HEK293T (cell line): ENCODE measurements at regions not wholly inside any gene's neighbourhood (a gene's known extent, or its start where the extent isn't known, plus 50 kb on each side); places are given as distances from the start of the nearest gene placed in this dataset.

Experiments
- CTBP1 ChIP-seq: fragments of 450-650 bp; IDR thresholded peaks from 2 replicates; pipeline ENCODE4 v1.6.1; 2016; ENCODE audit warnings: borderline replicate concordance
- ELF4 ChIP-seq: fragments of 450-650 bp; IDR thresholded peaks from 2 replicates; pipeline ENCODE4 v1.6.1; 2017; ENCODE audit warnings: antibody characterized with exemption
- FOXK2 ChIP-seq: fragments of 450-650 bp; IDR thresholded peaks from 2 replicates; pipeline ENCODE4 v1.6.1; 2016; ENCODE audit warnings: mild to moderate bottlenecking
- L3MBTL2 ChIP-seq: fragments of 450-650 bp; conservative IDR thresholded peaks from 2 replicates; pipeline ENCODE4 v1.6.1; 2016; ENCODE audit warnings: mild to moderate bottlenecking
- NFRKB ChIP-seq: fragments of 450-650 bp; IDR thresholded peaks from 2 replicates; pipeline ENCODE4 v1.6.1; 2016; ENCODE audit warnings: mild to moderate bottlenecking, moderate library complexity
- TF ChIP-seq, protein P1 (sequence below): fragments of 450-650 bp; IDR thresholded peaks from 2 replicates; pipeline ENCODE4 v1.6.1; 2016

DNA sequence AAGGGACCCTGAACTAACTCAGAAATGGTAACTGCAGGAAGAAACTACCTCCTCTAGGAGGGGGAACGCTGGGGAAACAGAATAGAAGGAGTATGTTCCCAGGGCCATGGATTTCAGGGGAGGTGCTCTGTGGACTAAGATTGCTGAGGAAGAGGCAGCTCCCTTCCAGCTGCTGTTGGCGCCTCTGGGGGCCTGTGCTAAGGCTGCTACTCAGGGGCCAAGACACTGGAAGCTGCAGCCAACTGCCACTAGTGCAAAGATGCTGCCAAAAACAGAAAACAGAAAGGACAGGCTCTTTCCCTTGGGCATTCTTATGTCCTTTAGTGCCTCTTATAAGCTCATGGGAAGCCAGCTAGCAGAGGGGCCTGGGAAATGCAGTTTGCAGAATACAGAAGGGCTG, 58.0 kb upstream of the SGIP1 start:
- TF ChIP-seq NFRKB (no peak), ELF4 (no peak), L3MBTL2 (no peak), CTBP1 (no peak), FOXK2 (no peak)
- TF ChIP-seq, protein P1, sequence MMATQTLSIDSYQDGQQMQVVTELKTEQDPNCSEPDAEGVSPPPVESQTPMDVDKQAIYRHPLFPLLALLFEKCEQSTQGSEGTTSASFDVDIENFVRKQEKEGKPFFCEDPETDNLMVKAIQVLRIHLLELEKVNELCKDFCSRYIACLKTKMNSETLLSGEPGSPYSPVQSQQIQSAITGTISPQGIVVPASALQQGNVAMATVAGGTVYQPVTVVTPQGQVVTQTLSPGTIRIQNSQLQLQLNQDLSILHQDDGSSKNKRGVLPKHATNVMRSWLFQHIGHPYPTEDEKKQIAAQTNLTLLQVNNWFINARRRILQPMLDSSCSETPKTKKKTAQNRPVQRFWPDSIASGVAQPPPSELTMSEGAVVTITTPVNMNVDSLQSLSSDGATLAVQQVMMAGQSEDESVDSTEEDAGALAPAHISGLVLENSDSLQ, result no peak
